ENCODE measurements at regions not wholly inside any gene's neighbourhood (a gene's known extent, or its start where the extent isn't known, plus 50 kb on each side); places are given as distances from the start of the nearest gene placed in this dataset.

DNA sequence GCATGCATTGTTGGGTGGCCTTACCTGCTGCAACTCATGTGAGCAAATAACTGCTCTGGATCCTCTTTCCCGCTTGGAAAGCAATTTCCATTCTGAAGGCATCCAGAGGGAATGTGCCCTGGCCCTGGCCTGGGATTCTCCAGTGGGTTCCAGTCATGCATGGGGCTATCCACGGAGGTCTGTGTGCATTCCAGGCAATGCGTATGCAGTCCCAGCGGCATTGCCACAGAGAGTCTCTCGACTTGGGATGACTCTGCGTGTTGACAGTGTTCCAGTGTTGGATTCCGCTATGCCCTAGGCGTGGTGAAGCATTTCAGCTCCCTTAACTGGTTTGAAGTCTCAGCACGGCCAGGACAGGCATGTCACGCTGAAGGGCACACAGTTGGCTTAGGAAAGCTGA is 113.9 kb downstream of the SNRPN start:
- 2% methylated on average over 7 of the region's 10 CpGs for WGBS (ENCODE audit: insufficient coverage, low coverage, missing lambda C conversion rate)
- BruUV-seq (replicated peaks), result no TSS peak
- no peaks in the 10 kb centered on the region; the same call in 1 of the 2 replicates for H3K9me3 ChIP-seq (replicated peaks; ENCODE audit: control insufficient read depth, insufficient read depth, low read depth, low read length)
- TF ChIP-seq ATF7 (IDR thresholded peaks at IDR 0.05) (no peak), HBP1 (CRISPR knock-in tag; IDR thresholded peaks at IDR 0.05) (no peak), TAF15 (IDR thresholded peaks at IDR 0.05; ENCODE audit: low read depth, low read length) (no peak), TCF7 (IDR thresholded peaks at IDR 0.05; ENCODE audit: borderline replicate concordance) (no peak), KLF1 (tag; IDR thresholded peaks at IDR 0.05) (no peak), SRF (CRISPR knock-in tag; IDR thresholded peaks at IDR 0.05) (no peak), ZNF551 (CRISPR knock-in tag; IDR thresholded peaks at IDR 0.05) (no peak), STAG1 (CRISPR knock-in tag; IDR thresholded peaks at IDR 0.05; ENCODE audit: borderline replicate concordance) (no peak), FOS (IDR thresholded peaks at IDR 0.05; ENCODE audit: extremely low read depth, insufficient read length) (no peak), RERE (CRISPR knock-in tag; IDR thresholded peaks at IDR 0.05; ENCODE audit: borderline replicate concordance) (no peak), NCOA4 (IDR thresholded peaks at IDR 0.05; ENCODE audit: partially characterized antibody) (no peak)
- TF ChIP-seq, protein P1, sequence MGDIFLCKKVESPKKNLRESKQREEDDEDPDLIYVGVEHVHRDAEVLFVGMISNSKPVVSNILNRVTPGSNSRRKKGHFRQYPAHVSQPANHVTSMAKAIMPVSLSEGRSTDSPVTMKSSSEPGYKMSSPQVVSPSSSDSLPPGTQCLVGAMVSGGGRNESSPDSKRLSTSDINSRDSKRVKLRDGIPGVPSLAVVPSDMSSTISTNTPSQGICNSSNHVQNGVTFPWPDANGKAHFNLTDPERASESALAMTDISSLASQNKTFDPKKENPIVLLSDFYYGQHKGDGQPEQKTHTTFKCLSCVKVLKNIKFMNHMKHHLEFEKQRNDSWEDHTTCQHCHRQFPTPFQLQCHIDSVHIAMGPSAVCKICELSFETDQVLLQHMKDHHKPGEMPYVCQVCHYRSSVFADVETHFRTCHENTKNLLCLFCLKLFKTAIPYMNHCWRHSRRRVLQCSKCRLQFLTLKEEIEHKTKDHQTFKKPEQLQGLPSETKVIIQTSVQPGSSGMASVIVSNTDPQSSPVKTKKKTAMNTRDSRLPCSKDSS (IDR thresholded peaks at IDR 0.05; ENCODE audit: low read depth, partially characterized antibody), result no peak
- TF ChIP-seq, protein P2, sequence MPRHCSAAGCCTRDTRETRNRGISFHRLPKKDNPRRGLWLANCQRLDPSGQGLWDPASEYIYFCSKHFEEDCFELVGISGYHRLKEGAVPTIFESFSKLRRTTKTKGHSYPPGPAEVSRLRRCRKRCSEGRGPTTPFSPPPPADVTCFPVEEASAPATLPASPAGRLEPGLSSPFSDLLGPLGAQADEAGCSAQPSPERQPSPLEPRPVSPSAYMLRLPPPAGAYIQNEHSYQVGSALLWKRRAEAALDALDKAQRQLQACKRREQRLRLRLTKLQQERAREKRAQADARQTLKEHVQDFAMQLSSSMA (CRISPR knock-in tag; IDR thresholded peaks at IDR 0.05), result no peak
- in situ Hi-C loops (cut with MboI) (no loop called here), intact Hi-C loops (cut with micrococcal nuclease) (no loop called here)
- no peak overlapping the region for H3K9ac ChIP-seq (ENCODE audit: insufficient read depth in 1 of 2, low read depth in 2 of 2, low read length in 2 of 2)
- H3K9me1 ChIP-seq (ENCODE audit: control insufficient read depth, insufficient read depth, low read length), result no peaks in the 10 kb centered on the region
- H2AFZ ChIP-seq (ENCODE audit: low read depth, low read length), result no peak overlapping the region
- no peaks in the 10 kb centered on the region for H3K79me2 ChIP-seq (ENCODE audit: control insufficient read depth, insufficient read depth, low read length)
- no peaks in the 10 kb centered on the region for H3K27me3 ChIP-seq (ENCODE audit: control insufficient read depth in 2 of 2, insufficient read depth in 2 of 2, low read length in 2 of 2)
- FAIRE-seq (no peak), ATAC-seq (no peak), DNase-seq (ENCODE audit: extremely low read depth in 1 of 4, low spot score in 3 of 4) (no peak)
- H3K36me3 ChIP-seq (ENCODE audit: control insufficient read depth, insufficient read depth, low read length), result no peaks in the 10 kb centered on the region
- no peak overlapping the region for H3K4me3 ChIP-seq
- H3K4me1 ChIP-seq (replicated peaks in 1 of 2; ENCODE audit: control insufficient read depth in 2 of 2, insufficient read depth in 2 of 2, low read length in 2 of 2), result no peaks in the 10 kb centered on the region
- ChIA-PET CTCF (ENCODE audit: low intra/inter-chr PET ratio) (no interaction called here), POLR2A (no interaction called here)
- no peaks in the 10 kb centered on the region for H4K20me1 ChIP-seq (replicated peaks; ENCODE audit: control insufficient read depth, insufficient read depth, low read length)
- H3K4me2 ChIP-seq (ENCODE audit: insufficient read depth, low read length), result no peak overlapping the region
- no peak overlapping the region for H3K27ac ChIP-seq (ENCODE audit: extremely low read depth, low read depth, low read length)
